ENCODE measurements at regions not wholly inside any gene's neighbourhood (a gene's known extent, or its start where the extent isn't known, plus 50 kb on each side); places are given as distances from the start of the nearest gene placed in this dataset.
A peak's percentile ranks its signal among the peaks of the same experiment; 100 is the strongest.

GRCh38 chr2:225272173-225272572 lies 127.3 kb upstream of the NYAP2 start:
- no peak for DNase-seq (ENCODE audit: low read depth)
- H3K4me3 ChIP-seq (ENCODE audit: low read depth, low read length) = no peak overlapping the region
- TF ChIP-seq, protein P1, sequence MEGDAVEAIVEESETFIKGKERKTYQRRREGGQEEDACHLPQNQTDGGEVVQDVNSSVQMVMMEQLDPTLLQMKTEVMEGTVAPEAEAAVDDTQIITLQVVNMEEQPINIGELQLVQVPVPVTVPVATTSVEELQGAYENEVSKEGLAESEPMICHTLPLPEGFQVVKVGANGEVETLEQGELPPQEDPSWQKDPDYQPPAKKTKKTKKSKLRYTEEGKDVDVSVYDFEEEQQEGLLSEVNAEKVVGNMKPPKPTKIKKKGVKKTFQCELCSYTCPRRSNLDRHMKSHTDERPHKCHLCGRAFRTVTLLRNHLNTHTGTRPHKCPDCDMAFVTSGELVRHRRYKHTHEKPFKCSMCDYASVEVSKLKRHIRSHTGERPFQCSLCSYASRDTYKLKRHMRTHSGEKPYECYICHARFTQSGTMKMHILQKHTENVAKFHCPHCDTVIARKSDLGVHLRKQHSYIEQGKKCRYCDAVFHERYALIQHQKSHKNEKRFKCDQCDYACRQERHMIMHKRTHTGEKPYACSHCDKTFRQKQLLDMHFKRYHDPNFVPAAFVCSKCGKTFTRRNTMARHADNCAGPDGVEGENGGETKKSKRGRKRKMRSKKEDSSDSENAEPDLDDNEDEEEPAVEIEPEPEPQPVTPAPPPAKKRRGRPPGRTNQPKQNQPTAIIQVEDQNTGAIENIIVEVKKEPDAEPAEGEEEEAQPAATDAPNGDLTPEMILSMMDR (IDR thresholded peaks at IDR 0.05; ENCODE audit: insufficient read depth, low read length) = no peak

GRCh38 chr2:225270861-225271260 lies 128.6 kb upstream of the NYAP2 start:
- TF ChIP-seq, protein P1 (IDR thresholded peaks at IDR 0.05; ENCODE audit: insufficient read depth, low read length) = no peak
- no peak overlapping the region for H3K4me3 ChIP-seq (ENCODE audit: low read depth, low read length)
- DNase-seq (ENCODE audit: low read depth) = peak; percentile 46

DNA sequence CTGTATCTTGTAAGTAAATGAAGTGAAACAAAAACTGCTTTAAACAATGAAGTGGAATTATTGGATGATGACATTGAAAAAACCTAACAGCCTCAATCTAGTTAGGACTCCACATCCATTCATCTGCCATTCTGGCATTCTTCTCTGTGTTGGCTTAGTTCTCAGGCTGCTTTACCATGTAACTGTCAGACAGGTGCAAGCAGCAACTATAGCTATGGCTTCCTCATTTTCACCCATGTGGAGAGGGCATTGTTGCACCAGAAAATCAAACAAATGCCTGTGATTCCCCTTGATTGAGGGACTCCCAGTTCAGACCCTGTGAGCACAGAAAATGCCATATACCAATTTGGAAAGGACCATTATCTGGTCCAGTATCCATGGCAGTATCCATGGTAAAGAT lies 129.5 kb upstream of the NYAP2 start:
- no peak for DNase-seq (ENCODE audit: low read depth)
- no peak overlapping the region for H3K4me3 ChIP-seq (ENCODE audit: low read depth, low read length)
- TF ChIP-seq, protein P1 (IDR thresholded peaks at IDR 0.05; ENCODE audit: insufficient read depth, low read length) = no peak

DNA sequence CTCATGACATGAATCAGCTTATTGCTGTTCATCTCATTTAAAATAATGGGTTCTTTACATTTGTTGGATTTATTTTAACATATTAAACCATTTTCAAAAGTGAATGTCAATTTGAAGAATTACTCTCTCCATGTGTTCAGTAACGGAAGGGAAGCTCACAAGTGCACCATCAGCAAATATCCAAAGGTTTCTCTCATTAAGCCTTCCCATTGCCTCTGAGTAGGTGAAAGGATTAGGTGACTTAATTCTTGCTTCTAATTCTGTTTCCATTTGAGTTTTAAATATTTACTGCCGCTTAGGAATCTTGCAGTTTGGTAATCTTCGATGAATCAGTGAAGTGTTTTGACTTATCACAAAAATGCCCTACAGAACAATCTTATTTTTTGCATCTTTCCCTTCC lies 145.1 kb upstream of the NYAP2 start:
- TF ChIP-seq, protein P1 (IDR thresholded peaks at IDR 0.05; ENCODE audit: insufficient read depth, low read length) = no peak
- H3K4me3 ChIP-seq (ENCODE audit: low read depth, low read length) = no peak overlapping the region
- DNase-seq (ENCODE audit: low read depth) = no peak

- TF ChIP-seq, protein P1 (IDR thresholded peaks at IDR 0.05; ENCODE audit: insufficient read depth, low read length) = no peak
- DNase-seq (ENCODE audit: low read depth) = no peak
- no peak overlapping the region for H3K4me3 ChIP-seq (ENCODE audit: low read depth, low read length)
Observed at GRCh38 chr2:225244933-225245332, 154.6 kb upstream of the NYAP2 start.

- no peak overlapping the region for H3K4me3 ChIP-seq (ENCODE audit: low read depth, low read length)
- DNase-seq (ENCODE audit: low read depth) = no peak
- TF ChIP-seq, protein P1 (IDR thresholded peaks at IDR 0.05; ENCODE audit: insufficient read depth, low read length) = no peak
Observed at GRCh38 chr2:225236769-225237323, 162.7 kb upstream of the NYAP2 start.

- TF ChIP-seq, protein P1 (IDR thresholded peaks at IDR 0.05; ENCODE audit: insufficient read depth, low read length) = no peak
- DNase-seq (ENCODE audit: low read depth) = no peak
- H3K4me3 ChIP-seq (ENCODE audit: low read depth, low read length) = no peak overlapping the region
Observed at GRCh38 chr2:225233234-225233633, 166.3 kb upstream of the NYAP2 start.

Measured in fibroblast of the aortic adventitia (primary cell).